H9 (cell line): ENCODE measurements at regions not wholly inside any gene's neighbourhood (a gene's known extent, or its start where the extent isn't known, plus 50 kb on each side); places are given as distances from the start of the nearest gene placed in this dataset.

Experiments
- DNase-seq: peaks from one replicate; pipeline ENCODE4 v3.0.0-alpha.2; 2017
- H2AFZ ChIP-seq: one replicate; pipeline ENCODE4 v1.6.1; 2013; ENCODE audit warnings: mild to moderate bottlenecking, low read length, control low read depth, moderate library complexity
- H2AK5ac ChIP-seq: 2 replicates; pipeline ENCODE4 v1.6.1; 2013; ENCODE audit warnings: low read length, control low read depth, mixed read lengths; ENCODE audit not compliant: insufficient read length
- H2BK120ac ChIP-seq: one replicate; pipeline ENCODE4 v1.6.1; 2013; ENCODE audit warnings: low read depth, mild to moderate bottlenecking, low read length, control low read depth, inconsistent platforms; ENCODE audit not compliant: poor library complexity, severe bottlenecking
- H2BK12ac ChIP-seq: 2 replicates; pipeline ENCODE4 v1.6.1; 2013; ENCODE audit warnings: low read length, control low read depth, mixed read lengths, low read depth; ENCODE audit not compliant: insufficient read length
- H2BK15ac ChIP-seq: 2 replicates; pipeline ENCODE4 v1.6.1; 2013; ENCODE audit warnings: low read depth, low read length, control low read depth
- H2BK20ac ChIP-seq: one replicate; pipeline ENCODE4 v1.6.1; 2013; ENCODE audit warnings: low read depth, mild to moderate bottlenecking, low read length, control low read depth, inconsistent platforms; ENCODE audit not compliant: poor library complexity, severe bottlenecking
- H2BK5ac ChIP-seq: 2 replicates; pipeline ENCODE4 v1.6.1; 2013; ENCODE audit warnings: low read length, control low read depth, mixed read lengths; ENCODE audit not compliant: insufficient read length
- H3K14ac ChIP-seq: 2 replicates; pipeline ENCODE4 v1.6.1; 2013; ENCODE audit warnings: low read length, control low read depth; ENCODE audit not compliant: insufficient read depth
- H3K18ac ChIP-seq: 2 replicates; pipeline ENCODE4 v1.6.1; 2013; ENCODE audit warnings: low read depth, mild to moderate bottlenecking, mixed read lengths, low read length, control low read depth; ENCODE audit not compliant: insufficient read length
- H3K23ac ChIP-seq: 2 replicates; pipeline ENCODE4 v1.6.1; 2013; ENCODE audit warnings: low read length, control low read depth, mixed read lengths, low read depth; ENCODE audit not compliant: insufficient read length
- H3K23me2 ChIP-seq: 2 replicates; pipeline ENCODE4 v1.6.1; 2013; ENCODE audit warnings: low read depth, mild to moderate bottlenecking, mixed read lengths, low read length, control low read depth; ENCODE audit not compliant: insufficient read length, poor library complexity, severe bottlenecking
- H3K27ac ChIP-seq: 2 replicates; pipeline ENCODE4 v1.5.1; 2013; ENCODE audit warnings: low read length, control low read depth, mixed read lengths, low read depth; ENCODE audit not compliant: insufficient read length
- H3K27me3 ChIP-seq: 2 replicates; pipeline ENCODE4 v1.6.1; 2013; ENCODE audit warnings: low read length, control low read depth, inconsistent platforms; ENCODE audit not compliant: insufficient read depth
- H3K4ac ChIP-seq: 2 replicates; pipeline ENCODE4 v1.6.1; 2013; ENCODE audit warnings: low read depth, mild to moderate bottlenecking, control low read depth, inconsistent platforms, low read length, moderate library complexity
- H3K4me1 ChIP-seq: 2 replicates; pipeline ENCODE4 v1.6.1; 2013; ENCODE audit warnings: low read length, control low read depth, inconsistent platforms; ENCODE audit not compliant: insufficient read depth
- H3K4me2 ChIP-seq: 2 replicates; pipeline ENCODE4 v1.6.1; 2013; ENCODE audit warnings: low read length, control low read depth, mixed read lengths; ENCODE audit not compliant: insufficient read length, insufficient read depth
- H3K56ac ChIP-seq: 2 replicates; pipeline ENCODE4 v1.6.1; 2013; ENCODE audit warnings: low read depth, mild to moderate bottlenecking, mixed read lengths, low read length, control low read depth; ENCODE audit not compliant: insufficient read length
- H3K79me1 ChIP-seq: 2 replicates; pipeline ENCODE4 v1.6.1; 2013; ENCODE audit warnings: low read depth, mild to moderate bottlenecking, moderate library complexity, low read length, control low read depth, inconsistent platforms; ENCODE audit not compliant: insufficient read depth, poor library complexity, severe bottlenecking
- H3K79me2 ChIP-seq: 2 replicates; pipeline ENCODE4 v1.6.1; 2013; ENCODE audit warnings: low read length, control low read depth, inconsistent platforms; ENCODE audit not compliant: insufficient read depth
- H3K9ac ChIP-seq: 2 replicates; pipeline ENCODE4 v1.6.1; 2013; ENCODE audit warnings: low read length, control low read depth, mixed read lengths; ENCODE audit not compliant: insufficient read length; ENCODE audit errors: extremely low read depth
- H3K9me3 ChIP-seq: one replicate; pipeline ENCODE4 v1.6.1; 2013; ENCODE audit warnings: low read depth, low read length, inconsistent platforms; ENCODE audit not compliant: control insufficient read depth
- H3T11ph ChIP-seq: one replicate; pipeline ENCODE4 v1.6.1; 2013; ENCODE audit warnings: mild to moderate bottlenecking, low read length, control low read depth, inconsistent platforms
- H4K20me1 ChIP-seq: one replicate; pipeline ENCODE4 v1.6.1; 2013; ENCODE audit not compliant: control insufficient read depth, insufficient read length, insufficient read depth
- H4K5ac ChIP-seq: 2 replicates; pipeline ENCODE4 v1.6.1; 2013; ENCODE audit warnings: low read depth, mild to moderate bottlenecking, mixed read lengths, low read length, control low read depth; ENCODE audit not compliant: insufficient read length
- H4K8ac ChIP-seq: replicated peaks from 2 replicates; pipeline ENCODE4 v1.6.1; 2013; ENCODE audit warnings: low read length, control low read depth, mixed read lengths, low read depth; ENCODE audit not compliant: insufficient read length
- H4K91ac ChIP-seq: 2 replicates; pipeline ENCODE4 v1.6.1; 2013; ENCODE audit warnings: low read depth, mild to moderate bottlenecking, moderate library complexity, mixed read lengths, low read length, control low read depth; ENCODE audit not compliant: insufficient read length
- H3K27ac Mint-ChIP-seq, 3 experiments: 2 replicates in 2 of 3; 3 replicates in 1 of 3; pipeline ENCODE4 v1.8.0; 2020 to 2021; ENCODE audit warnings: mixed read lengths in 3 of 3, mild to moderate bottlenecking in 1 of 3, moderate library complexity in 1 of 3
- H3K27me3 Mint-ChIP-seq: 2 replicates; pipeline ENCODE4 v1.8.0; 2021; ENCODE audit warnings: low read depth, mild to moderate bottlenecking, moderate library complexity, mixed read lengths
- H3K36me3 Mint-ChIP-seq, 3 experiments: 2 replicates in 2 of 3; 3 replicates in 1 of 3; pipeline ENCODE4 v1.8.0; 2020 to 2021; ENCODE audit warnings: low read depth in 3 of 3, mixed read lengths in 3 of 3; ENCODE audit not compliant: insufficient read depth in 1 of 3
- H3K4me1 Mint-ChIP-seq, 2 experiments: 2 replicates each; pipeline ENCODE4 v1.8.0; 2020; ENCODE audit warnings: mixed read lengths in 2 of 2
- H3K4me3 Mint-ChIP-seq, 2 experiments: 2 replicates in 1 of 2; 3 replicates in 1 of 2; pipeline ENCODE4 v1.8.0; 2020 to 2021; ENCODE audit warnings: mild to moderate bottlenecking in 2 of 2, mixed read lengths in 2 of 2, moderate library complexity in 1 of 2
- H3K9me3 Mint-ChIP-seq, 2 experiments: 2 replicates in 1 of 2; 3 replicates in 1 of 2; pipeline ENCODE4 v1.8.0; 2020; ENCODE audit warnings: mild to moderate bottlenecking in 2 of 2, mixed read lengths in 2 of 2, moderate library complexity in 1 of 2
- TF ChIP-seq, protein P1 (sequence below): fragments of 200-600 bp; sonication (generic); conservative IDR thresholded peaks from 3 replicates; pipeline ENCODE4 v1.8.0; 2021; ENCODE audit warnings: antibody characterized with exemption, mild to moderate bottlenecking

DNA sequence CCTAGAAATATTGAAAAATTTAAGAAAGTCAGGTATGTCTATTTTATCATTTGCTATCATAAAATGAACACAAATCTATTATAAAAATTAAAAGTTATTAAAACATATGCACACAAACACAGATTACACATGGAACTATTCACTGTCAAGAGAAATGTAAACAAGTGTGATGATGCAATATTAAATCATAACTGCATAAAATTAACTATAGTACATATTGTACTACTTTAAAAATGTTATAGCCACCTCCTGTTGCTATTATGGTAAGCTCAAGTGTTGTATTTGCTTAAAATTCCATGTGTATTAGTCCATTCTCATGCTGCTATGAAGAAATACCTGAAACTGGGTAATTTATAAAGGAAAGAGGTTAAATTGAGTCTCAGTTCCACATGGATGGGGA is 54.7 kb upstream of the CMC1 start:
- H3K27ac ChIP-seq, result no peak overlapping the region
- no peak overlapping the region for H3K23ac ChIP-seq
- H4K20me1 ChIP-seq, result no peaks in the 10 kb centered on the region
- no peak overlapping the region for H4K91ac ChIP-seq
- H3K18ac ChIP-seq, result no peak overlapping the region
- no peak overlapping the region for H2BK20ac ChIP-seq
- Mint-ChIP-seq H3K4me3 (no peak overlapping the region), H3K36me3 (no peaks in the 10 kb centered on the region), H3K27ac (no peak overlapping the region), H3K9me3 (no peaks in the 10 kb centered on the region), H3K27me3 (no peaks in the 10 kb centered on the region), H3K4me1 (no peaks in the 10 kb centered on the region)
- no peaks in the 10 kb centered on the region for H3K79me2 ChIP-seq
- no peak overlapping the region for H3K14ac ChIP-seq
- H3K4ac ChIP-seq, result no peak overlapping the region
- H2AFZ ChIP-seq, result no peak overlapping the region
- no peaks in the 10 kb centered on the region for H3K27me3 ChIP-seq
- no peak overlapping the region for H2BK15ac ChIP-seq
- no peak for DNase-seq
- H2BK5ac ChIP-seq, result no peak overlapping the region
- no peak overlapping the region for H2AK5ac ChIP-seq
- no peak overlapping the region for H4K5ac ChIP-seq
- TF ChIP-seq, protein P1, sequence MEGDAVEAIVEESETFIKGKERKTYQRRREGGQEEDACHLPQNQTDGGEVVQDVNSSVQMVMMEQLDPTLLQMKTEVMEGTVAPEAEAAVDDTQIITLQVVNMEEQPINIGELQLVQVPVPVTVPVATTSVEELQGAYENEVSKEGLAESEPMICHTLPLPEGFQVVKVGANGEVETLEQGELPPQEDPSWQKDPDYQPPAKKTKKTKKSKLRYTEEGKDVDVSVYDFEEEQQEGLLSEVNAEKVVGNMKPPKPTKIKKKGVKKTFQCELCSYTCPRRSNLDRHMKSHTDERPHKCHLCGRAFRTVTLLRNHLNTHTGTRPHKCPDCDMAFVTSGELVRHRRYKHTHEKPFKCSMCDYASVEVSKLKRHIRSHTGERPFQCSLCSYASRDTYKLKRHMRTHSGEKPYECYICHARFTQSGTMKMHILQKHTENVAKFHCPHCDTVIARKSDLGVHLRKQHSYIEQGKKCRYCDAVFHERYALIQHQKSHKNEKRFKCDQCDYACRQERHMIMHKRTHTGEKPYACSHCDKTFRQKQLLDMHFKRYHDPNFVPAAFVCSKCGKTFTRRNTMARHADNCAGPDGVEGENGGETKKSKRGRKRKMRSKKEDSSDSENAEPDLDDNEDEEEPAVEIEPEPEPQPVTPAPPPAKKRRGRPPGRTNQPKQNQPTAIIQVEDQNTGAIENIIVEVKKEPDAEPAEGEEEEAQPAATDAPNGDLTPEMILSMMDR, result no peak
- no peak overlapping the region for H2BK12ac ChIP-seq
- H2BK120ac ChIP-seq, result no peak overlapping the region
- H3K4me1 ChIP-seq, result no peaks in the 10 kb centered on the region
- no peaks in the 10 kb centered on the region for H3K9me3 ChIP-seq
- no peak overlapping the region for H4K8ac ChIP-seq
- H3K79me1 ChIP-seq, result no peaks in the 10 kb centered on the region
- no peak overlapping the region for H3K9ac ChIP-seq
- no peaks in the 10 kb centered on the region for H3K23me2 ChIP-seq
- H3T11ph ChIP-seq, result no peak overlapping the region
- H3K4me2 ChIP-seq, result no peak overlapping the region
- no peak overlapping the region for H3K56ac ChIP-seq
